GM12865 (cell line): ENCODE measurements at regions not wholly inside any gene's neighbourhood (a gene's known extent, or its start where the extent isn't known, plus 50 kb on each side); places are given as distances from the start of the nearest gene placed in this dataset.

Experiments
- DNase-seq: peaks from one replicate; pipeline ENCODE4 v3.0.0; 2010; ENCODE audit warnings: low read depth
- H3K4me3 ChIP-seq: 2 replicates; pipeline ENCODE4 v1.5.1; 2011; ENCODE audit warnings: mild to moderate bottlenecking, low read depth, low read length, control low read depth
- CTCF ChIP-seq: IDR thresholded peaks from 2 replicates; pipeline ENCODE4 v1.5.1; 2011; ENCODE audit warnings: low read length, control low read depth, low read depth, inconsistent platforms; ENCODE audit not compliant: insufficient read depth; ENCODE audit errors: missing control alignments

- no peak for TF ChIP-seq CTCF
- H3K4me3 ChIP-seq, result no peak overlapping the region
- DNase-seq, result no peak
These were observed 406.9 kb upstream of the NCAM2 start for GRCh38 chr21:20591284-20591683.

- no peak overlapping the region for H3K4me3 ChIP-seq
- no peak for DNase-seq
- no peak for TF ChIP-seq CTCF
These were observed 405.7 kb upstream of the NCAM2 start for GRCh38 chr21:20592463-20592862.

- no peak overlapping the region for H3K4me3 ChIP-seq
- TF ChIP-seq CTCF, result no peak
- DNase-seq, result no peak
These were observed 395.0 kb upstream of the NCAM2 start for GRCh38 chr21:20603236-20603635.

GRCh38 chr21:20611008-20611407, 387.2 kb upstream of the NCAM2 start:
- H3K4me3 ChIP-seq, result no peak overlapping the region
- no peak for TF ChIP-seq CTCF
- no peak for DNase-seq

- DNase-seq, result no peak
- no peak overlapping the region for H3K4me3 ChIP-seq
- TF ChIP-seq CTCF, result no peak
These were observed 384.6 kb upstream of the NCAM2 start for GRCh38 chr21:20613654-20614053.

GRCh38 chr21:20617130-20617529, 381.1 kb upstream of the NCAM2 start:
- no peak for DNase-seq
- no peak for TF ChIP-seq CTCF
- no peak overlapping the region for H3K4me3 ChIP-seq

- no peak for TF ChIP-seq CTCF
- no peak overlapping the region for H3K4me3 ChIP-seq
- DNase-seq, result no peak
These were observed 379.3 kb upstream of the NCAM2 start for GRCh38 chr21:20618878-20619277.
